Heart right ventricle (tissue), 16 donors: ENCODE measurements at regions not wholly inside any gene's neighbourhood (a gene's known extent, or its start where the extent isn't known, plus 50 kb on each side); places are given as distances from the start of the nearest gene placed in this dataset.
A peak's percentile ranks its signal among the peaks of the same experiment; 100 is the strongest.

Source experiments
- ATAC-seq, 8 donors: fragments of 200-7000 bp; cut with Tn5 transposase; one replicate each; pipeline ENCODE4 v1.9.1; 2020; ENCODE audit warnings: mild to moderate bottlenecking in 8 of 8, moderate library complexity in 8 of 8, moderate number of reproducible peaks in 1 of 8
- DNase-seq, 2 donors: peaks; one replicate each; pipeline ENCODE4 v3.0.0-alpha.2; 2020
- H3K27ac ChIP-seq, 10 donors: fragments of 200-600 bp; sonication (generic) in 2 of 10; one replicate each; pipeline versions ENCODE4 v1.5.0 to v1.8.0; 2020 to 2022; ENCODE audit warnings: mild to moderate bottlenecking in 3 of 10
- H3K27me3 ChIP-seq, 7 donors: fragments of 200-600 bp; one replicate each; pipeline ENCODE4 v1.8.0; 2021 to 2022; ENCODE audit warnings: mild to moderate bottlenecking in 2 of 7
- H3K36me3 ChIP-seq, 9 donors: fragments of 200-600 bp; sonication (generic) in 1 of 9; one replicate each; pipeline versions ENCODE4 v1.5.0 to v1.8.0; 2020 to 2022; ENCODE audit warnings: mild to moderate bottlenecking in 2 of 9
- H3K4me1 ChIP-seq, 9 donors: fragments of 200-600 bp; sonication (generic) in 1 of 9; one replicate each; pipeline versions ENCODE4 v1.5.0 to v1.8.0; 2020 to 2022; ENCODE audit warnings: mild to moderate bottlenecking in 4 of 9
- H3K4me3 ChIP-seq, 10 donors: fragments of 200-600 bp; sonication (generic) in 2 of 10; one replicate each; pipeline versions ENCODE4 v1.5.0 to v1.8.0; 2020 to 2022; ENCODE audit warnings: mild to moderate bottlenecking in 7 of 10, moderate library complexity in 2 of 10
- H3K9me3 ChIP-seq, 11 donors: fragments of 200-600 bp in 10 of 11; sonication (generic) in 2 of 11; one replicate each; pipeline versions ENCODE4 v1.5.0 to v1.8.0; 2013 to 2022; ENCODE audit warnings: mild to moderate bottlenecking in 2 of 11, control low read depth in 1 of 11, moderate library complexity in 1 of 11
- CTCF ChIP-seq, 9 donors: fragments of 200-600 bp; sonication (generic) in 2 of 9; IDR thresholded peaks; one replicate each; pipeline versions ENCODE4 v1.5.0 to v1.8.0; 2021 to 2022; ENCODE audit warnings: antibody characterized with exemption in 9 of 9, mild to moderate bottlenecking in 5 of 9, moderate library complexity in 1 of 9
- WGBS, 2 donors: extraction: QIAGEN DNeasy Blood & Tissue Kit; methylation state at CpG; one replicate each; pipeline ENCODE4 v1.1.7; 2013; ENCODE audit warnings: inconsistent platforms in 1 of 2; 5-methylcytosine and 5-hydroxymethylcytosine counted together
- intact Hi-C, 10 donors: fragments of 100-400 bp; cut with DNase I; formaldehyde crosslinking; loops; one replicate each; pipeline versions ENCODE4 v1.11.1 to v1.14.2; 2022
- donor health status: Arrhythmogenic right ventricular cardiomyopathy.
- donor health status: ischemic (EF 13 %, LVEDD 7.1; RV severe dilation, severe dysfunction).
- donor health status: healthy with polysubstance abuse.
- donor health status: DM: no; HTN: yes; CAD: no.
- donor health status: DM: no; HTN: no; CAD: no.
- donor health status: ischemic (EF 25% LVEDD 6.9; RV normal size, moderate dysfunction).
- donor health status: ischemic (EF 25% LVEDD 5.7; RV mildly dilated, moderate dysfunction).
- donor health status: healthy.
- donor health status: DM: yes; HTN: yes; CAD: no.
- donor health status: Ischemic cardiomyopathy.
- donor health status: ischemic (EF 35%, LVEDD 5.7; RV mildly dilated, moderate dysfunction).
- donor health status: nonischemic (EF 11% LVEDD 7.7; RV severe dilation, severe dysfunction).
- donor health status: DM: yes; HTN: yes; CAD: no.
- donor health status: PGD.
- donor health status: ischemic (EF 29% LVEDD 5.4; RV normal size, mild dysfunction).
- donor health status: nonischemic (EF 23%, LVEDD 6.1; RV moderate dilation, normal function).

- Histone ChIP-seq H3K36me3 (no peaks in the 10 kb centered on the region), H3K27ac (no peak overlapping the region), H3K27me3 (no peaks in the 10 kb centered on the region), H3K4me3 (no peak overlapping the region), H3K9me3 (peaks cover 0 to 12% (median 0%) of the 10 kb centered on the region in 11 donors), H3K4me1 (peaks cover 0 to 3% (median 0%) of the 10 kb centered on the region in 9 donors)
- intact Hi-C loops = no loop called here
- ATAC-seq (no peak), DNase-seq (no peak)
- TF ChIP-seq CTCF (IDR thresholded peaks at IDR 0.05) = no peak
- 77 to 82% methylated on average over 2 of the region's 2 CpGs for WGBS, 2 donors
These were observed 207.9 kb upstream of the CSNK1A1L start for GRCh38 chr13:37313372-37313771.

- H3K4me3 ChIP-seq = no peak overlapping the region
- ATAC-seq (peak in 1 of 8 donors; percentile 72), DNase-seq (no peak)
- H3K9me3 ChIP-seq = peaks cover 0 to 3% (median 0%) of the 10 kb centered on the region in 11 donors
- no peak for TF ChIP-seq CTCF (IDR thresholded peaks at IDR 0.05)
- intact Hi-C loops = loop anchor here in 1 of 10 donors (10.0 kb wide), 1 partner anchor 192 kb away; no protein-coding TSS in a partner anchor
- no peaks in the 10 kb centered on the region for H3K4me1 ChIP-seq
- WGBS, 2 donors = 87 to 97% methylated on average over 4 of the region's 4 CpGs
- H3K36me3 ChIP-seq = no peaks in the 10 kb centered on the region
- no peaks in the 10 kb centered on the region for H3K27me3 ChIP-seq
- no peak overlapping the region for H3K27ac ChIP-seq
These were observed 201.5 kb upstream of the CSNK1A1L start for GRCh38 chr13:37306778-37307544.

GRCh38 chr13:37303606-37304005 lies 198.1 kb upstream of the CSNK1A1L start:
- intact Hi-C loops = loop anchor here in 1 of 10 donors (10.0 kb wide), 1 partner anchor 189 kb away; no protein-coding TSS in a partner anchor
- H3K9me3 ChIP-seq = no peaks in the 10 kb centered on the region
- H3K27me3 ChIP-seq = no peaks in the 10 kb centered on the region
- H3K36me3 ChIP-seq = no peaks in the 10 kb centered on the region
- H3K27ac ChIP-seq = no peak overlapping the region
- TF ChIP-seq CTCF (IDR thresholded peaks at IDR 0.05) = no peak
- ATAC-seq (no peak), DNase-seq (no peak)
- 95 to 98% methylated on average over 2 of the region's 2 CpGs for WGBS, 2 donors
- no peaks in the 10 kb centered on the region for H3K4me1 ChIP-seq
- H3K4me3 ChIP-seq = no peak overlapping the region

- Histone ChIP-seq H3K4me1 (no peaks in the 10 kb centered on the region), H3K27ac (no peak overlapping the region), H3K9me3 (no peaks in the 10 kb centered on the region), H3K36me3 (no peaks in the 10 kb centered on the region), H3K4me3 (no peak overlapping the region), H3K27me3 (no peaks in the 10 kb centered on the region)
- TF ChIP-seq CTCF (IDR thresholded peaks at IDR 0.05) = no peak
- ATAC-seq (no peak), DNase-seq (no peak)
- intact Hi-C loops = loop anchor here in 1 of 10 donors (10.0 kb wide), 1 partner anchor 188 kb away; no protein-coding TSS in a partner anchor
- 83 to 88% methylated on average over 1 of the region's 1 CpG for WGBS, 2 donors
These were observed 197.2 kb upstream of the CSNK1A1L start for GRCh38 chr13:37302686-37303085.
